HCT116 (cell line): ENCODE measurements at regions not wholly inside any gene's neighbourhood (a gene's known extent, or its start where the extent isn't known, plus 50 kb on each side); places are given as distances from the start of the nearest gene placed in this dataset.

Experiments used
- ATAC-seq: fragments of 200-7000 bp; cut with Tn5 transposase; 2 replicates; pipeline ENCODE4 v1.9.1; 2020; ENCODE audit warnings: mild to moderate bottlenecking, moderate library complexity
- BruUV-seq: library from RNA; stranded (reverse); fragments of 400-500 nt; replicated peaks from 2 replicates; lab custom pipeline; 2021; lab: Mats Ljungman, UMichigan
- CTCF ChIA-PET: fragments of 300-600 bp; sonication (Branson Sonifier 250); formaldehyde crosslinking; loops from one replicate; lab custom pipeline; 2021; ENCODE audit warnings: antibody characterized with exemption; lab: Charles Lee
- POLR2A ChIA-PET: fragments of 300-600, 350-600 bp; sonication (Branson Sonifier 250); formaldehyde crosslinking; loops from one replicate; lab custom pipeline; 2021; ENCODE audit warnings: antibody characterized with exemption; lab: Charles Lee
- RAD21 ChIA-PET, 2 experiments: fragments of 300-600 bp; sonication (Branson Sonifier 250); formaldehyde crosslinking; loops; one replicate each; lab custom pipeline; 2023; ENCODE audit warnings: low total read pairs in 2 of 2; ENCODE audit not compliant: uncharacterized antibody in 2 of 2, unreplicated experiment in 2 of 2, low non-redundant PET in 1 of 2; lab: Charles Lee
- DNase-seq: peaks from one replicate; pipeline ENCODE4 v3.0.0-alpha.2; 2010; ENCODE audit warnings: low read depth, low spot score
- H2AFZ ChIP-seq: fragments of 200-600 bp; shearing (Covaris generic), sonication (generic); 2 replicates; pipeline ENCODE4 v1.6.1; 2017; ENCODE audit warnings: low read depth, mixed run types, mixed read lengths, antibody characterized with exemption, low read length; ENCODE audit not compliant: poor library complexity, severe bottlenecking
- H3K27ac ChIP-seq: 2 replicates; pipeline ENCODE4 v1.5.1; 2012; ENCODE audit warnings: low read depth, low read length
- H3K27me3 ChIP-seq: fragments of 200-600 bp; sonication (generic); 2 replicates; pipeline ENCODE4 v1.6.1; 2016; ENCODE audit warnings: mixed run types, low read length, mixed read lengths; ENCODE audit not compliant: insufficient read depth
- H3K36me3 ChIP-seq, 2 experiments: fragments of 200-500 bp in 1 of 2; fragments of 200-600 bp in 1 of 2; sonication (Bioruptor generic) in 1 of 2; sonication (generic) in 1 of 2; 2 replicates each; pipeline versions ENCODE4 v1.5.1 to v1.6.1; 2014 to 2016; ENCODE audit warnings: low read length in 2 of 2, inconsistent platforms in 1 of 2, mixed read lengths in 1 of 2, mixed run types in 1 of 2; ENCODE audit not compliant: insufficient read depth in 2 of 2, control insufficient read depth in 1 of 2
- H3K4me1 ChIP-seq, 2 experiments: fragments of 200-600 bp in 1 of 2; sonication (generic) in 1 of 2; 2 replicates each; pipeline versions ENCODE4 v1.5.1 to v1.6.1; 2012 to 2017; ENCODE audit warnings: low read length in 2 of 2, inconsistent platforms in 1 of 2, mild to moderate bottlenecking in 1 of 2, mixed read lengths in 1 of 2, mixed run types in 1 of 2, moderate library complexity in 1 of 2; ENCODE audit not compliant: insufficient read depth in 2 of 2, control insufficient read depth in 1 of 2
- H3K4me2 ChIP-seq: fragments of 200-600 bp; sonication (generic); 2 replicates; pipeline ENCODE4 v1.6.1; 2017; ENCODE audit warnings: mixed run types, low read length, mixed read lengths
- H3K4me3 ChIP-seq, 2 experiments: fragments of 200-600 bp in 1 of 2; sonication (generic) in 1 of 2; replicated peaks in 1 of 2; 2 replicates each; pipeline ENCODE4 v1.5.1; 2011 to 2016; ENCODE audit warnings: low read length in 2 of 2, control low read depth in 1 of 2, low read depth in 1 of 2, mild to moderate bottlenecking in 1 of 2, mixed read lengths in 1 of 2, mixed run types in 1 of 2
- H3K79me2 ChIP-seq: fragments of 200-600 bp; sonication (generic); 2 replicates; pipeline ENCODE4 v1.6.1; 2017; ENCODE audit warnings: mild to moderate bottlenecking, mixed run types, low read length, moderate library complexity, mixed read lengths; ENCODE audit not compliant: insufficient read depth
- H3K9ac ChIP-seq: fragments of 200-600 bp; sonication (generic); 2 replicates; pipeline ENCODE4 v1.6.1; 2016; ENCODE audit warnings: low read length, mixed read lengths
- H3K9me2 ChIP-seq: fragments of 200-600 bp; sonication (generic), shearing (Covaris generic); 2 replicates; pipeline ENCODE4 v1.6.1; 2017; ENCODE audit warnings: mixed run types, mild to moderate bottlenecking, moderate library complexity; ENCODE audit not compliant: insufficient read depth
- H3K9me3 ChIP-seq, 2 experiments: fragments of 200-500 bp in 1 of 2; fragments of 200-600 bp in 1 of 2; sonication (Bioruptor generic) in 1 of 2; sonication (generic) in 1 of 2; 2 replicates each; pipeline ENCODE4 v1.6.1; 2014 to 2017; ENCODE audit warnings: low read length in 2 of 2, mixed read lengths in 2 of 2, inconsistent platforms in 1 of 2, low read depth in 1 of 2, mild to moderate bottlenecking in 1 of 2, mixed run types in 1 of 2, moderate library complexity in 1 of 2; ENCODE audit not compliant: control insufficient read depth in 1 of 2, insufficient read depth in 1 of 2
- H4K20me1 ChIP-seq: fragments of 200-600 bp; sonication (generic), shearing (Covaris generic); 2 replicates; pipeline ENCODE4 v1.6.1; 2017; ENCODE audit warnings: mixed run types, mild to moderate bottlenecking, moderate library complexity; ENCODE audit not compliant: insufficient read depth
- EGR1 ChIP-seq: IDR thresholded peaks from 2 replicates; pipeline ENCODE4 v1.6.1; 2012; ENCODE audit warnings: low read depth
- EZH2 ChIP-seq: fragments of 200-600 bp; sonication (generic); IDR thresholded peaks from 2 replicates; pipeline ENCODE4 v1.6.1; 2017; ENCODE audit warnings: antibody characterized with exemption, mixed run types
- JUND ChIP-seq: IDR thresholded peaks from 2 replicates; pipeline ENCODE4 v1.6.1; 2012
- POLR2AphosphoS5 ChIP-seq: IDR thresholded peaks from 2 replicates; pipeline ENCODE4 v1.6.1; 2011; ENCODE audit warnings: mild to moderate bottlenecking, low read depth, low read length, moderate library complexity
- SIN3A ChIP-seq: IDR thresholded peaks from 2 replicates; pipeline ENCODE4 v1.6.1; 2012; ENCODE audit warnings: low read depth
- intact Hi-C: fragments of 100-400 bp; cut with micrococcal nuclease; formaldehyde crosslinking; loops from 2 replicates; pipeline ENCODE4 v1.10.0; 2022
- TF ChIP-seq, protein P1 (sequence below): IDR thresholded peaks from 2 replicates; pipeline ENCODE4 v1.6.1; 2012
- TF ChIP-seq, protein P2 (sequence below): IDR thresholded peaks from 2 replicates; pipeline ENCODE4 v1.6.1; 2011; ENCODE audit warnings: mild to moderate bottlenecking, low read length, moderate library complexity; ENCODE audit not compliant: insufficient replicate concordance; ENCODE audit errors: extremely low read depth

DNA sequence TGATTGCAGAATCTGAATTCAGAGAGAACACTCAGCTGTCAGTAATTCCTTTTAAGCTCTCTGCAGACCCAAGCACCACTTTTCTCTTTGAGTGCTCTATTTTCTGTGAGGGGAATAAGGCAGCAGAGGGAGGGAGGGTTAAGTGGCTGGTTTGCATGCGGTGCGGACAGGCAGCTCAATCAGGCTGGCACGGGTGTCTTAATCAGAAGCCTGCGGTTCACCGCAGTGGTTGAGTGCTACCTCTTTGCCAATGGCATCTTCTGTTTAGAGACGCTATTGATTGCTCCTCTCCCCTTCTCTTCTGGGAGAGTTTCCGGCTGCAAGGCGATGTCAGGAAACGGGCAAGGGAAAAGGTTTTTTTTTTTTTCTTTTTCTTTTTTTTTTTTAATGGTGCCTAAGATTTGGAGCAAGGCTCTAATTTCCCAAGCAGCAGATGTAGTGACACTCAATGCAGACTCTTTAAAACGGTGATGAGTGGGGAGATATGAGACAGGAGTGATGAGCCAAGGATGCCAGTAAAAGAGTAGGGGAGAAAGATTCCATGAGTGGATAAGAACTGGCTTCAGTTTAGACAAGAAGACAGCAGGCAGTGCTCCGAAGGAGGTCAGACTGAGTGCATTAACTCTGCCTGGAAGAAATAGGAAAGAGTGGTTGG lies 533.7 kb upstream of the SEL1L start:
- Histone ChIP-seq H3K4me3 (no peak overlapping the region), H2AFZ (no peak overlapping the region), H3K9me2 (no peaks in the 10 kb centered on the region), H3K4me2 (no peak overlapping the region), H3K4me1 (no peaks in the 10 kb centered on the region), H3K36me3 (no peaks in the 10 kb centered on the region), H3K27ac (no peak overlapping the region), H3K9ac (no peak overlapping the region), H3K27me3 (no peaks in the 10 kb centered on the region), H4K20me1 (no peaks in the 10 kb centered on the region), H3K79me2 (no peaks in the 10 kb centered on the region), H3K9me3 (peaks cover under 1 to 3% of the 10 kb centered on the region in 2 experiments; a peak in 2 of 4 replicates)
- intact Hi-C loops, result no loop called here
- no peak for DNase-seq
- no peak for TF ChIP-seq EGR1
- TF ChIP-seq JUND, result no peak
- TF ChIP-seq, protein P1, sequence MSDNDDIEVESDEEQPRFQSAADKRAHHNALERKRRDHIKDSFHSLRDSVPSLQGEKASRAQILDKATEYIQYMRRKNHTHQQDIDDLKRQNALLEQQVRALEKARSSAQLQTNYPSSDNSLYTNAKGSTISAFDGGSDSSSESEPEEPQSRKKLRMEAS, result no peak
- ChIA-PET POLR2A (no interaction called here), RAD21 (no interaction called here), CTCF (no interaction called here)
- no peak for ATAC-seq
- BruUV-seq, result no TSS peak

GRCh38 chr14:82070040-82070439 lies 536.4 kb upstream of the SEL1L start:
- intact Hi-C loops, result no loop called here
- ChIA-PET POLR2A (no interaction called here), RAD21 (no interaction called here), CTCF (no interaction called here)
- no peak for ATAC-seq
- Histone ChIP-seq H3K9me2 (no peaks in the 10 kb centered on the region), H3K4me2 (no peak overlapping the region), H4K20me1 (no peaks in the 10 kb centered on the region), H3K9me3 (peaks cover 7 to 9% of the 10 kb centered on the region in 2 experiments; a peak in 2 of 4 replicates), H2AFZ (no peak overlapping the region), H3K27me3 (no peaks in the 10 kb centered on the region), H3K27ac (no peak overlapping the region), H3K4me1 (no peaks in the 10 kb centered on the region), H3K9ac (no peak overlapping the region), H3K36me3 (no peaks in the 10 kb centered on the region), H3K79me2 (no peaks in the 10 kb centered on the region), H3K4me3 (no peak overlapping the region)
- no TSS peak for BruUV-seq
- DNase-seq, result no peak
- TF ChIP-seq, protein P2, sequence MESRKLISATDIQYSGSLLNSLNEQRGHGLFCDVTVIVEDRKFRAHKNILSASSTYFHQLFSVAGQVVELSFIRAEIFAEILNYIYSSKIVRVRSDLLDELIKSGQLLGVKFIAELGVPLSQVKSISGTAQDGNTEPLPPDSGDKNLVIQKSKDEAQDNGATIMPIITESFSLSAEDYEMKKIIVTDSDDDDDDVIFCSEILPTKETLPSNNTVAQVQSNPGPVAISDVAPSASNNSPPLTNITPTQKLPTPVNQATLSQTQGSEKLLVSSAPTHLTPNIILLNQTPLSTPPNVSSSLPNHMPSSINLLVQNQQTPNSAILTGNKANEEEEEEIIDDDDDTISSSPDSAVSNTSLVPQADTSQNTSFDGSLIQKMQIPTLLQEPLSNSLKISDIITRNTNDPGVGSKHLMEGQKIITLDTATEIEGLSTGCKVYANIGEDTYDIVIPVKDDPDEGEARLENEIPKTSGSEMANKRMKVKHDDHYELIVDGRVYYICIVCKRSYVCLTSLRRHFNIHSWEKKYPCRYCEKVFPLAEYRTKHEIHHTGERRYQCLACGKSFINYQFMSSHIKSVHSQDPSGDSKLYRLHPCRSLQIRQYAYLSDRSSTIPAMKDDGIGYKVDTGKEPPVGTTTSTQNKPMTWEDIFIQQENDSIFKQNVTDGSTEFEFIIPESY, result no peak
- TF ChIP-seq SIN3A, result no peak
- TF ChIP-seq POLR2AphosphoS5, result no peak
- no peak for TF ChIP-seq EZH2
